HCT116 (cell line): ENCODE measurements at regions not wholly inside any gene's neighbourhood (a gene's known extent, or its start where the extent isn't known, plus 50 kb on each side); places are given as distances from the start of the nearest gene placed in this dataset.

Source experiments
- ATAC-seq: fragments of 200-7000 bp; cut with Tn5 transposase; 2 replicates; pipeline ENCODE4 v1.9.1; 2020; ENCODE audit warnings: mild to moderate bottlenecking, moderate library complexity
- BruUV-seq: library from RNA; stranded (reverse); fragments of 400-500 nt; replicated peaks from 2 replicates; lab custom pipeline; 2021; lab: Mats Ljungman, UMichigan
- CTCF ChIA-PET: fragments of 300-600 bp; sonication (Branson Sonifier 250); formaldehyde crosslinking; loops from one replicate; lab custom pipeline; 2021; ENCODE audit warnings: antibody characterized with exemption; lab: Charles Lee
- POLR2A ChIA-PET: fragments of 300-600, 350-600 bp; sonication (Branson Sonifier 250); formaldehyde crosslinking; loops from one replicate; lab custom pipeline; 2021; ENCODE audit warnings: antibody characterized with exemption; lab: Charles Lee
- RAD21 ChIA-PET, 2 experiments: fragments of 300-600 bp; sonication (Branson Sonifier 250); formaldehyde crosslinking; loops; one replicate each; lab custom pipeline; 2023; ENCODE audit warnings: low total read pairs in 2 of 2; ENCODE audit not compliant: uncharacterized antibody in 2 of 2, unreplicated experiment in 2 of 2, low non-redundant PET in 1 of 2; lab: Charles Lee
- DNase-seq: peaks from one replicate; pipeline ENCODE4 v3.0.0-alpha.2; 2010; ENCODE audit warnings: low read depth, low spot score
- H2AFZ ChIP-seq: fragments of 200-600 bp; shearing (Covaris generic), sonication (generic); 2 replicates; pipeline ENCODE4 v1.6.1; 2017; ENCODE audit warnings: low read depth, mixed run types, mixed read lengths, antibody characterized with exemption, low read length; ENCODE audit not compliant: poor library complexity, severe bottlenecking
- H3K27ac ChIP-seq: 2 replicates; pipeline ENCODE4 v1.5.1; 2012; ENCODE audit warnings: low read depth, low read length
- H3K27me3 ChIP-seq: fragments of 200-600 bp; sonication (generic); 2 replicates; pipeline ENCODE4 v1.6.1; 2016; ENCODE audit warnings: mixed run types, low read length, mixed read lengths; ENCODE audit not compliant: insufficient read depth
- H3K36me3 ChIP-seq, 2 experiments: fragments of 200-500 bp in 1 of 2; fragments of 200-600 bp in 1 of 2; sonication (Bioruptor generic) in 1 of 2; sonication (generic) in 1 of 2; 2 replicates each; pipeline versions ENCODE4 v1.5.1 to v1.6.1; 2014 to 2016; ENCODE audit warnings: low read length in 2 of 2, inconsistent platforms in 1 of 2, mixed read lengths in 1 of 2, mixed run types in 1 of 2; ENCODE audit not compliant: insufficient read depth in 2 of 2, control insufficient read depth in 1 of 2
- H3K4me1 ChIP-seq, 2 experiments: fragments of 200-600 bp in 1 of 2; sonication (generic) in 1 of 2; 2 replicates each; pipeline versions ENCODE4 v1.5.1 to v1.6.1; 2012 to 2017; ENCODE audit warnings: low read length in 2 of 2, inconsistent platforms in 1 of 2, mild to moderate bottlenecking in 1 of 2, mixed read lengths in 1 of 2, mixed run types in 1 of 2, moderate library complexity in 1 of 2; ENCODE audit not compliant: insufficient read depth in 2 of 2, control insufficient read depth in 1 of 2
- H3K4me2 ChIP-seq: fragments of 200-600 bp; sonication (generic); 2 replicates; pipeline ENCODE4 v1.6.1; 2017; ENCODE audit warnings: mixed run types, low read length, mixed read lengths
- H3K4me3 ChIP-seq, 2 experiments: fragments of 200-600 bp in 1 of 2; sonication (generic) in 1 of 2; replicated peaks in 1 of 2; 2 replicates each; pipeline ENCODE4 v1.5.1; 2011 to 2016; ENCODE audit warnings: low read length in 2 of 2, control low read depth in 1 of 2, low read depth in 1 of 2, mild to moderate bottlenecking in 1 of 2, mixed read lengths in 1 of 2, mixed run types in 1 of 2
- H3K79me2 ChIP-seq: fragments of 200-600 bp; sonication (generic); 2 replicates; pipeline ENCODE4 v1.6.1; 2017; ENCODE audit warnings: mild to moderate bottlenecking, mixed run types, low read length, moderate library complexity, mixed read lengths; ENCODE audit not compliant: insufficient read depth
- H3K9ac ChIP-seq: fragments of 200-600 bp; sonication (generic); 2 replicates; pipeline ENCODE4 v1.6.1; 2016; ENCODE audit warnings: low read length, mixed read lengths
- H3K9me2 ChIP-seq: fragments of 200-600 bp; sonication (generic), shearing (Covaris generic); 2 replicates; pipeline ENCODE4 v1.6.1; 2017; ENCODE audit warnings: mixed run types, mild to moderate bottlenecking, moderate library complexity; ENCODE audit not compliant: insufficient read depth
- H3K9me3 ChIP-seq, 2 experiments: fragments of 200-500 bp in 1 of 2; fragments of 200-600 bp in 1 of 2; sonication (Bioruptor generic) in 1 of 2; sonication (generic) in 1 of 2; 2 replicates each; pipeline ENCODE4 v1.6.1; 2014 to 2017; ENCODE audit warnings: low read length in 2 of 2, mixed read lengths in 2 of 2, inconsistent platforms in 1 of 2, low read depth in 1 of 2, mild to moderate bottlenecking in 1 of 2, mixed run types in 1 of 2, moderate library complexity in 1 of 2; ENCODE audit not compliant: control insufficient read depth in 1 of 2, insufficient read depth in 1 of 2
- H4K20me1 ChIP-seq: fragments of 200-600 bp; sonication (generic), shearing (Covaris generic); 2 replicates; pipeline ENCODE4 v1.6.1; 2017; ENCODE audit warnings: mixed run types, mild to moderate bottlenecking, moderate library complexity; ENCODE audit not compliant: insufficient read depth
- CTCF ChIP-seq, 3 experiments: fragments of 200-600 bp in 1 of 3; sonication (generic) in 1 of 3; IDR thresholded peaks in 2 of 3; conservative IDR thresholded peaks in 1 of 3; 2 replicates each; pipeline ENCODE4 v1.5.1; 2012 to 2017; ENCODE audit warnings: low read depth in 2 of 3, low read length in 2 of 3, antibody characterized with exemption in 1 of 3, borderline replicate concordance in 1 of 3, control low read depth in 1 of 3, mild to moderate bottlenecking in 1 of 3, mixed read lengths in 1 of 3, mixed run types in 1 of 3, moderate library complexity in 1 of 3; ENCODE audit not compliant: insufficient read depth in 1 of 3
- ELF1 ChIP-seq: IDR thresholded peaks from 2 replicates; pipeline ENCODE4 v1.6.1; 2012; ENCODE audit warnings: low read depth, borderline replicate concordance
- EZH2 ChIP-seq: fragments of 200-600 bp; sonication (generic); IDR thresholded peaks from 2 replicates; pipeline ENCODE4 v1.6.1; 2017; ENCODE audit warnings: antibody characterized with exemption, mixed run types
- EZH2phosphoT487 ChIP-seq: fragments of 200-600 bp; IDR thresholded peaks from 2 replicates; pipeline ENCODE4 v1.6.1; 2018; ENCODE audit warnings: antibody characterized with exemption, borderline replicate concordance
- FOSL1 ChIP-seq: IDR thresholded peaks from 2 replicates; pipeline ENCODE4 v1.6.1; 2012; ENCODE audit warnings: low read depth
- JUND ChIP-seq: IDR thresholded peaks from 2 replicates; pipeline ENCODE4 v1.6.1; 2012
- MAX ChIP-seq: IDR thresholded peaks from 2 replicates; pipeline ENCODE4 v1.6.1; 2012
- POLR2A ChIP-seq: IDR thresholded peaks from 2 replicates; pipeline ENCODE4 v1.7.0; 2011; ENCODE audit warnings: borderline replicate concordance; ENCODE audit not compliant: insufficient read depth, insufficient read length; ENCODE audit errors: extremely low read depth
- RAD21 ChIP-seq: IDR thresholded peaks from 2 replicates; pipeline ENCODE4 v1.6.1; 2012; ENCODE audit warnings: low read depth, mild to moderate bottlenecking
- REST ChIP-seq: IDR thresholded peaks from 2 replicates; pipeline ENCODE4 v1.6.1; 2012; ENCODE audit warnings: low read depth
- SIN3A ChIP-seq: IDR thresholded peaks from 2 replicates; pipeline ENCODE4 v1.6.1; 2012; ENCODE audit warnings: low read depth
- SP1 ChIP-seq: IDR thresholded peaks from 2 replicates; pipeline ENCODE4 v1.6.1; 2012; ENCODE audit warnings: low read depth
- SRF ChIP-seq: IDR thresholded peaks from 2 replicates; pipeline ENCODE4 v1.6.1; 2012; ENCODE audit warnings: low read depth
- TCF7L2 ChIP-seq: IDR thresholded peaks from 2 replicates; pipeline ENCODE4 v1.7.0; 2011; ENCODE audit warnings: borderline replicate concordance, inconsistent platforms; ENCODE audit not compliant: insufficient read depth, insufficient read length; ENCODE audit errors: extremely low read depth
- ZNF274 ChIP-seq: fragments of 200-500 bp; sonication (Bioruptor generic); IDR thresholded peaks from 2 replicates; pipeline ENCODE4 v1.6.1; 2014; ENCODE audit warnings: mild to moderate bottlenecking, low read depth, low read length, inconsistent platforms
- intact Hi-C: fragments of 100-400 bp; cut with micrococcal nuclease; formaldehyde crosslinking; loops from 2 replicates; pipeline ENCODE4 v1.10.0; 2022

GRCh38 chr4:57187246-57187645 lies 77.1 kb upstream of the IGFBP7 start:
- intact Hi-C loops = no loop called here
- TF ChIP-seq EZH2 (no peak), TCF7L2 (no peak), ZNF274 (no peak), SP1 (no peak), RAD21 (no peak), REST (no peak), POLR2A (no peak), FOSL1 (no peak), EZH2phosphoT487 (no peak), SRF (no peak), CTCF (IDR thresholded peaks at IDR 0.05 in 2 of 3, conservative IDR thresholded peaks at IDR 0.05 in 1 of 3; ENCODE audit: borderline replicate concordance in 1 of 3, insufficient read depth in 1 of 3, low read depth in 2 of 3, low read length in 2 of 3) (no peak), JUND (no peak), MAX (no peak), ELF1 (no peak), SIN3A (no peak)

More at GRCh38 chr4:57187246-57187645, 77.1 kb upstream of the IGFBP7 start:
- Histone ChIP-seq H3K4me2 (no peak overlapping the region), H3K27ac (no peak overlapping the region), H3K36me3 (no peaks in the 10 kb centered on the region), H3K9me3 (no peaks in the 10 kb centered on the region), H3K4me3 (no peak overlapping the region), H3K9me2 (no peaks in the 10 kb centered on the region), H3K27me3 (peaks cover 3% of the 10 kb centered on the region; the same call in 1 of the 2 replicates), H3K9ac (no peak overlapping the region), H4K20me1 (no peaks in the 10 kb centered on the region), H2AFZ (no peak overlapping the region), H3K4me1 (no peaks in the 10 kb centered on the region), H3K79me2 (no peaks in the 10 kb centered on the region)
- BruUV-seq = no TSS peak
- CTCF ChIA-PET = no interaction called here
- DNase-seq (no peak), ATAC-seq (no peak)
- POLR2A ChIA-PET = no interaction called here
- RAD21 ChIA-PET = no interaction called here
